ENCODE measurements at regions not wholly inside any gene's neighbourhood (a gene's known extent, or its start where the extent isn't known, plus 50 kb on each side); places are given as distances from the start of the nearest gene placed in this dataset.

DNA sequence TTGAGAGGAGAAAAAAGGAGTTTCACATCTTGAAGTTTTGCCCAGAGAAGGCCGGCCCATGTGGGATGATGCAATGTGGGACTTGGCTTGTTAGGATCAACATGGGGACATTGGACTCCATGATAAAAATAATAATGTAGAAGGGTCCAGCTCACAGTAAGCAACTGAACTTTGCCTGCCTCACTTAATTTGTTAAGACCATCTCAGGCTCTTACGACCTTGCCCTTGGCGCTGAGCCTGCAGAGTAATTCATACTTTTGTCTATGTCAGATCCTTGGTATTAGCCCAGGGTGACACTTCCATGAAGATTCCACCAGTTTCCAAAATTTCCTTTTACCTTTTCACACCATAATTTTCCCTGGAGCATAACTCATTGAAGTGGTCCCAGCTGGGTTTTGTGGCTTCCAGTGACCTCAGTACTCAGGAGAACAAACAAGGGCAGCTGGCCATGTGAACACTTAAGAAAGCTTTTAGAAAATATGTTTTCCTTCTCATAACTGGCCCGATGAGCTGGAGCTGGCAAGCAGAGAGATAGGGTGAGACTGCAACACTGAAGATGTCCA is 315.4 kb upstream of the RASGRP1 start:
- Histone ChIP-seq H3K9me3 (no peaks in the 10 kb centered on the region), H3K4me1 (no peaks in the 10 kb centered on the region), H3K36me3 (no peaks in the 10 kb centered on the region), H3K27me3 (no peaks in the 10 kb centered on the region), H3K4me3 (no peak overlapping the region), H3K27ac (no peak overlapping the region)
- no peak for DNase-seq (ENCODE audit: extremely low spot score in 2 of 2)
- TF ChIP-seq POLR2AphosphoS5 (IDR thresholded peaks at IDR 0.05; ENCODE audit: insufficient read depth in 1 of 2, low read depth in 1 of 2): no peak
- TF ChIP-seq, protein P1, sequence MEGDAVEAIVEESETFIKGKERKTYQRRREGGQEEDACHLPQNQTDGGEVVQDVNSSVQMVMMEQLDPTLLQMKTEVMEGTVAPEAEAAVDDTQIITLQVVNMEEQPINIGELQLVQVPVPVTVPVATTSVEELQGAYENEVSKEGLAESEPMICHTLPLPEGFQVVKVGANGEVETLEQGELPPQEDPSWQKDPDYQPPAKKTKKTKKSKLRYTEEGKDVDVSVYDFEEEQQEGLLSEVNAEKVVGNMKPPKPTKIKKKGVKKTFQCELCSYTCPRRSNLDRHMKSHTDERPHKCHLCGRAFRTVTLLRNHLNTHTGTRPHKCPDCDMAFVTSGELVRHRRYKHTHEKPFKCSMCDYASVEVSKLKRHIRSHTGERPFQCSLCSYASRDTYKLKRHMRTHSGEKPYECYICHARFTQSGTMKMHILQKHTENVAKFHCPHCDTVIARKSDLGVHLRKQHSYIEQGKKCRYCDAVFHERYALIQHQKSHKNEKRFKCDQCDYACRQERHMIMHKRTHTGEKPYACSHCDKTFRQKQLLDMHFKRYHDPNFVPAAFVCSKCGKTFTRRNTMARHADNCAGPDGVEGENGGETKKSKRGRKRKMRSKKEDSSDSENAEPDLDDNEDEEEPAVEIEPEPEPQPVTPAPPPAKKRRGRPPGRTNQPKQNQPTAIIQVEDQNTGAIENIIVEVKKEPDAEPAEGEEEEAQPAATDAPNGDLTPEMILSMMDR (IDR thresholded peaks at IDR 0.05): no peak
- TF ChIP-seq POLR2A (IDR thresholded peaks at IDR 0.05): no peak
- intact Hi-C loops (cut with DNase I): no loop called here

DNA sequence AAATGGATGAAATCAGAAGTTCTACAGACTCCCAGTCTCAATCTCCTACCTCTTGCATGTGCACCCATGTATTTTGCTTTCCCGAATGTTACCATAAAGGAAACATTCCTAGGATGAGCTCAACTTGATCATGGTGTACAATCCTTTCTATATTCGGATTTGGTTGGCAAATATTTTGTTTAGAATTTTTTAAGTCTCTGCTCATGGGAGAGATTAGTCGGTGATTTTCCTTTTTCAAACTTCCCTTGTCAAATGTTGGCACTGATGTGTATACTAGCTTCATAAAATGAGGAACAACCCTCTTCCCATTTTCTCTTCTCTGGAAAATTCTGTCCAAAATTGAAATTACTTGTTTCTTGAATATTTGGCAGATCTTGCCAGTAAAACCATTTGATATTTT is 317.6 kb upstream of the RASGRP1 start:
- Histone ChIP-seq H3K27me3 (no peaks in the 10 kb centered on the region), H3K4me1 (peaks cover 9% of the 10 kb centered on the region), H3K36me3 (no peaks in the 10 kb centered on the region), H3K4me3 (no peak overlapping the region), H3K9me3 (no peaks in the 10 kb centered on the region), H3K27ac (no peak overlapping the region)
- no peak for DNase-seq (ENCODE audit: extremely low spot score in 2 of 2)
- TF ChIP-seq, protein P1 (IDR thresholded peaks at IDR 0.05): no peak
- TF ChIP-seq POLR2A (IDR thresholded peaks at IDR 0.05) (no peak), POLR2AphosphoS5 (IDR thresholded peaks at IDR 0.05; ENCODE audit: insufficient read depth in 1 of 2, low read depth in 1 of 2) (no peak)
- intact Hi-C loops (cut with DNase I): no loop called here

DNA sequence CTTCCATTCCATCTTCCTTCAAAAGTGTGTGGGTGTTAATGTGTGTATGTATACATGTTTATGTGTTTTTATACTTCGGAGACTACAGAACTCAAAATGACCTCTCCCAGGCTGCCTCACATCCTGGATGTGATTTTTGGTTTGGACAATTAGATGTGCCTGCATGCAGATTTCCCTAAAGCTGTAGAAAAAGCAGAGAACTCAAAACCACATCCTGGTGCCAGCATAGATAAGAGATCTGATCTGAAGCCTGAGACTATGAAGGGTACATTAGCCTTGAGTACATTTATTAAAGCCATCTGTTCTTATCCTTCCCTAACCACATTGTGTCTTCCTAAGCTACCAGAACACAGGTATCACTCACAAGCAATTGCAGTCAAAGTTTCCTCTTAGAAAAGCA is 319.4 kb upstream of the RASGRP1 start:
- peaks cover 9% of the 10 kb centered on the region for H3K4me1 ChIP-seq
- intact Hi-C loops (cut with DNase I): no loop called here
- DNase-seq (ENCODE audit: extremely low spot score in 2 of 2): no peak

DNA sequence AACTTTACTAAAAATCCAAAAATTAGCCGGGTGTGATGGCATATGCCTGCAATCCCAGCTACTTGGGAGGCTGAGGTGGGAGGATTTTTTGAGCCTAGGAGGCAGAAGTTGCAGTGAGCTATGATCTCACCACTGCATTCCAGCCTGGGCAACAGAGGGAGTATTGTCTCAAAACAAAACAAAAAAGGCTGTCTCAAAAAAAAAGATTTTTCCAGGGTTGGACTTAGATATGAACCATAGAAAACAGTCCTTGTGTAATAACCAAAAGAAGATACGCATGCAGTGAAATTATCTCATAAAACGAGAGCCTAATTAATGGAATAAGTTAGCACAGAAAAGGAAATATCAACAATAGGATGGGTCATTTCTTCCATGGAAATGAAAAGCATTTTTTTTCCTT is 320.4 kb upstream of the RASGRP1 start:
- no peak for DNase-seq (ENCODE audit: extremely low spot score in 2 of 2)
- no peak overlapping the region for H3K4me3 ChIP-seq
- TF ChIP-seq, protein P1 (IDR thresholded peaks at IDR 0.05): no peak
- TF ChIP-seq POLR2AphosphoS5 (IDR thresholded peaks at IDR 0.05; ENCODE audit: insufficient read depth in 1 of 2, low read depth in 1 of 2): no peak
- no peak for TF ChIP-seq POLR2A (IDR thresholded peaks at IDR 0.05)
- H3K4me1 ChIP-seq: peaks cover 9% of the 10 kb centered on the region
- no peak overlapping the region for H3K27ac ChIP-seq
- no peaks in the 10 kb centered on the region for H3K27me3 ChIP-seq
- H3K9me3 ChIP-seq: no peaks in the 10 kb centered on the region
- intact Hi-C loops (cut with DNase I): no loop called here
- no peaks in the 10 kb centered on the region for H3K36me3 ChIP-seq

More for the DNA sequence above, 319.4 kb upstream of the RASGRP1 start:
- Histone ChIP-seq H3K36me3 (no peaks in the 10 kb centered on the region), H3K4me3 (no peak overlapping the region), H3K27ac (no peak overlapping the region), H3K9me3 (no peaks in the 10 kb centered on the region), H3K27me3 (no peaks in the 10 kb centered on the region)
- TF ChIP-seq, protein P1 (IDR thresholded peaks at IDR 0.05): no peak
- TF ChIP-seq POLR2AphosphoS5 (IDR thresholded peaks at IDR 0.05; ENCODE audit: insufficient read depth in 1 of 2, low read depth in 1 of 2): no peak
- no peak for TF ChIP-seq POLR2A (IDR thresholded peaks at IDR 0.05)

DNA sequence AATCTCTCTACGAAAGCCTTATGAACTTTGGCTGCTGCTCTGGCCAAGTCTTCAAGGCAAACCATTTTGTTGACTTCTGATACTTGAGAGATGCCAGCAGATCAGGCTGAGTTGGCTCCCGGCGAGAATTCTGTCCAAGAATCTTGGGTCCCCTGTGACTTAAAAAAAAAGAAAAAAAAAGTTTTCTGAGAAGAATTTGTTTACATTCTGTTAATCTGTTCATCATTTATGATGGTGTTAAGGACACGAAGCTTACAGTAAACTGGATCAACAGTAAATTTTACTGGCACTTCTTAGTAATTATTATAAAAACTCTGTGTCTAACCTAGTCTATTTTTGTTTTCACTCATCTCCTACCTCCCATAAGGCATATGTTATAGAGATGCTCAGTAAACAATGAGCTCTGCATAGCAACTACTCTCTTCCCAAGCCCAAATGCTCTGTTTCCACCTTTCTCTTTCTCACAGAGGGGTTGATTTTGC is 320.9 kb upstream of the RASGRP1 start:
- DNase-seq (ENCODE audit: extremely low spot score in 2 of 2): no peak
- Histone ChIP-seq H3K27me3 (no peaks in the 10 kb centered on the region), H3K4me3 (no peak overlapping the region), H3K27ac (no peak overlapping the region), H3K4me1 (peaks cover 9% of the 10 kb centered on the region), H3K9me3 (no peaks in the 10 kb centered on the region), H3K36me3 (no peaks in the 10 kb centered on the region)
- intact Hi-C loops (cut with DNase I): no loop called here
- TF ChIP-seq POLR2A (IDR thresholded peaks at IDR 0.05) (no peak), POLR2AphosphoS5 (IDR thresholded peaks at IDR 0.05; ENCODE audit: insufficient read depth in 1 of 2, low read depth in 1 of 2) (no peak)
- TF ChIP-seq, protein P1 (IDR thresholded peaks at IDR 0.05): no peak

Data from vagina (tissue), 2 donors.